SH-SY5Y (cell line): ENCODE measurements at regions not wholly inside any gene's neighbourhood (a gene's known extent, or its start where the extent isn't known, plus 50 kb on each side); places are given as distances from the start of the nearest gene placed in this dataset.

Experiments
- GATA2 ChIP-seq: IDR thresholded peaks from 2 replicates; pipeline ENCODE4 v1.6.1; 2011; ENCODE audit warnings: mild to moderate bottlenecking, low read depth, low read length
- GATA3 ChIP-seq: IDR thresholded peaks from 2 replicates; pipeline ENCODE4 v1.6.1; 2011; ENCODE audit warnings: low read depth, mild to moderate bottlenecking, low read length, moderate library complexity

GRCh38 chr5:18749763-18750162 lies 1115.5 kb downstream of the TAF11L14 start:
- no peak for TF ChIP-seq GATA2
- no peak for TF ChIP-seq GATA3
